ENCODE measurements at regions not wholly inside any gene's neighbourhood (a gene's known extent, or its start where the extent isn't known, plus 50 kb on each side); places are given as distances from the start of the nearest gene placed in this dataset.

DNA sequence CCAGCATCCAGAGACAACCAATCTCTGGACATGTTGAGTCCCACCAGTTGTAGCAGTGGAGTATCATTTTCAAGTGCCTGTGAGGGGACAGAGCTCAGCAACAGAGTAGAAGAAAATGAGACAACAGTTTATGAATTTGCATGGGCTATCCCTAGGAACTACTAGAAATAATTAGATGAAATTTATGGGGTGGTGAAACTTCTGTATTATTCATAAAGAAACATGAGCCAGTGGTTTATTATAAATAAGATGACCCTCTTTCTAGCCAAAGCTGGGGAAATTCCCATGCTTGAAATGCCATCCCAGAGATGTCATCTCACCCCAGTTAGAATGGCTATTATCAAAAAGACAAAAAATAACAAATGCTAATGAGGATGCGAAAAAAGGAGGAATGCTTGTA lies 55.1 kb upstream of the ITGB8 start:
- no peaks in the 10 kb centered on the region for H3K36me3 Mint-ChIP-seq (ENCODE audit: low read depth)
- H3K27me3 Mint-ChIP-seq: no peaks in the 10 kb centered on the region
- H3K9me3 Mint-ChIP-seq: no peaks in the 10 kb centered on the region
- ChIA-PET POLR2A (no interaction called here), CTCF (no interaction called here)
- peaks cover 8% of the 10 kb centered on the region for H3K4me1 Mint-ChIP-seq
- no peak for ATAC-seq (ENCODE audit: low read depth)
- no peak overlapping the region for H3K27ac Mint-ChIP-seq
- intact Hi-C loops (cut with micrococcal nuclease): loop anchor here (2.0 kb wide), 1 partner anchor 15 kb away; no protein-coding TSS in a partner anchor
- TF ChIP-seq, protein P1, sequence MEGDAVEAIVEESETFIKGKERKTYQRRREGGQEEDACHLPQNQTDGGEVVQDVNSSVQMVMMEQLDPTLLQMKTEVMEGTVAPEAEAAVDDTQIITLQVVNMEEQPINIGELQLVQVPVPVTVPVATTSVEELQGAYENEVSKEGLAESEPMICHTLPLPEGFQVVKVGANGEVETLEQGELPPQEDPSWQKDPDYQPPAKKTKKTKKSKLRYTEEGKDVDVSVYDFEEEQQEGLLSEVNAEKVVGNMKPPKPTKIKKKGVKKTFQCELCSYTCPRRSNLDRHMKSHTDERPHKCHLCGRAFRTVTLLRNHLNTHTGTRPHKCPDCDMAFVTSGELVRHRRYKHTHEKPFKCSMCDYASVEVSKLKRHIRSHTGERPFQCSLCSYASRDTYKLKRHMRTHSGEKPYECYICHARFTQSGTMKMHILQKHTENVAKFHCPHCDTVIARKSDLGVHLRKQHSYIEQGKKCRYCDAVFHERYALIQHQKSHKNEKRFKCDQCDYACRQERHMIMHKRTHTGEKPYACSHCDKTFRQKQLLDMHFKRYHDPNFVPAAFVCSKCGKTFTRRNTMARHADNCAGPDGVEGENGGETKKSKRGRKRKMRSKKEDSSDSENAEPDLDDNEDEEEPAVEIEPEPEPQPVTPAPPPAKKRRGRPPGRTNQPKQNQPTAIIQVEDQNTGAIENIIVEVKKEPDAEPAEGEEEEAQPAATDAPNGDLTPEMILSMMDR (IDR thresholded peaks at IDR 0.05): no peak
- H3K4me3 Mint-ChIP-seq: no peak overlapping the region
- DNase-seq: no peak

DNA sequence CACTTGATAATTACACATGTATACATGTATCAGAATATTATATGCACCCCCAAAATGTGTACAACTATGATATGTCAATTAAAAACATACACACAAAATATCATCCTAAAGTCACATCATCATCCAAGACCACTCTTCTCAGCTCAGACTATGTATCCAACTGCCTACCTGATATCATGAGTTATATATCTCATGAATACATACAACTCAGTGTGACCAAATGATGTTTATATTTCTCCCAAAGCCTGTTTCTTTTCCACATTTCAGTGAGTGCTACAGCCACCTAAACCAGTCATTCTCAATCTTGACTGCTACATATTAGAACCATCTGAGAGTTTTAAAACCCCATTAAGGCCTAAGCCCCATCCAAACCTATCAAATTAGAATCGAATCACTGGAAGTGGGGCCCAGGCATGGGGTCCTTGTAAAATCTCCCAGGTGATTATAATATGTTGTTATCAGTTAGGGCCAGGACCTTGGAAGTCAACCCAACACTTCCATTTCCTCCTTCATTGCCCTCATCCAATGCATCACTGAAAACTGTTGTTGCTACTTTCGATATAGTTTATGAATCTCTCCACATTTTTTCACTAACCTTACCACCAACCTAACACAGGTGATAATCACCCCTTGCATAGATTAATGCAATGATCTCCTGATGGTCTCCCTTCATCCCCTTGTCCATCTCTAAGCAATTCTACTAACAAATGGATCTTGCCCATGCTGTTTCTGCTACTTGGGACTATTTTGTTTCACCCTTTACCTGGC lies 53.8 kb upstream of the ITGB8 start:
- TF ChIP-seq, protein P1 (IDR thresholded peaks at IDR 0.05): no peak
- ATAC-seq (ENCODE audit: low read depth): no peak
- Mint-ChIP-seq H3K4me3 (no peak overlapping the region), H3K9me3 (no peaks in the 10 kb centered on the region), H3K4me1 (peaks cover 8% of the 10 kb centered on the region), H3K27me3 (no peaks in the 10 kb centered on the region), H3K36me3 (ENCODE audit: low read depth) (no peaks in the 10 kb centered on the region), H3K27ac (no peak overlapping the region)
- POLR2A ChIA-PET: no interaction called here
- DNase-seq: no peak
- CTCF ChIA-PET: no interaction called here
- intact Hi-C loops (cut with micrococcal nuclease): no loop called here

DNA sequence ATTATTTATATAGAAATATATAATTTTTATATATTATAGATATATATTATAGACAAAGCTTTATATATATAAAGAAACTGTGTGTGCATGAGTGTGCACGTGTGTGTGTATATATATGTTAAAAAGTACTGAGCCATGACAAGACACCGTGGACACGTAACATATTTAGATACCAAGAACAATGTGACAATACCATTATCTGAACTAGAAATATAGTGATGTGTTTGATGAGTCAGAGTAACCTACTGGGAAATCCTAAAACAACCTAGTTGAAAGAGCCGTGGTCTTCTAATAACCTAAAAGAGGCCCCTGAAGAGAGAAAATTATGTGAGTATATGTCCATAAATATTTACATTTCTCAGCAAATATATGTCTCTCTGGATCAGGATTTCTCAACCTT lies 50.7 kb upstream of the ITGB8 start:
- no peak for DNase-seq
- Mint-ChIP-seq H3K27me3 (no peaks in the 10 kb centered on the region), H3K27ac (no peak overlapping the region), H3K4me1 (peaks cover 15% of the 10 kb centered on the region), H3K36me3 (ENCODE audit: low read depth) (no peaks in the 10 kb centered on the region), H3K4me3 (no peak overlapping the region), H3K9me3 (no peaks in the 10 kb centered on the region)
- intact Hi-C loops (cut with micrococcal nuclease): loop anchor here (2.0 to 5.0 kb wide), 2 partner anchors 15 to 38 kb away; no protein-coding TSS in a partner anchor
- TF ChIP-seq, protein P1 (IDR thresholded peaks at IDR 0.05): no peak
- ATAC-seq (ENCODE audit: low read depth): no peak
- ChIA-PET POLR2A (no interaction called here), CTCF (no interaction called here)

DNA sequence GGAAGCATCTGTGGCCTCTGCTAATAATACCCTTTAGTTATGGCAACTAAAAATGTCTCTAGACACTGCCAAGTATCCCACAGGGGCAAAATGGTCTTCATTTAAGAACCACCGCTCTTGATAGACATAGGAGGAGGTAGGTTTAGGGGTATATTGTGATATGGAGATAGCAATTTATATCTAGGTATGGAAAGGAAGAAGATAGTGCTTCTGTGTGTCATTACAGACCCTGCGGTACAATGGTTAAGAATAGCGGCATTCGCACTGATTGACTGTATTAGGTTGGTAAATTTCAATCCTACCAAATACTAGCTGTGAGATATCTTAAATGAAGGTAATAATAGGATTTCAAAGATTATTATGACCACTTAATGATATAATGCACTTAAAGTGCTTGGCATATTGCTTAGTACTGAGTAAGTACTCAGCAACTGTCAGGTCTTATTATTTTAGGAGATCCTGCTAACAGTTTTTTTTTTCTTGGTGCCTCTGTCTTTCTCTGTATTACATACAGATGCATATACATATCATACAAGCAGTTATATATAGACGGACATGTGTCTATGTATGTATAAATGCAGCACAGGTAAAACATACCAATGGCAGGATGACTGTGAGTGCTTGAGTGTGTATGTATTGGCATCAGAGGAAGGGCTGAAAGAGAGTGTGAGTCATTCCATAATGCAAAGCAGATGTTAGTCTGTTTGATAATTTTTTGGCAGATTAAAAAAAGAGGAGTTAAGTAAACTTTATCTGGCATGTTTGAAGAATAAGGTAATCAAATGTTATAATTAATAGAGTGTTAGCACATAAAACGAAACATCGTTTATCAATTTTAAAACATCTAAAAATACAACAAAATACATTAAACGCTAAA lies 50.0 kb upstream of the ITGB8 start:
- POLR2A ChIA-PET: no interaction called here
- no peak overlapping the region for H3K27ac Mint-ChIP-seq
- no peak for DNase-seq
- CTCF ChIA-PET: no interaction called here
- no peaks in the 10 kb centered on the region for H3K27me3 Mint-ChIP-seq
- intact Hi-C loops (cut with micrococcal nuclease): loop anchor here (2.0 to 5.0 kb wide), 2 partner anchors 14 to 38 kb away; no protein-coding TSS in a partner anchor
- H3K36me3 Mint-ChIP-seq (ENCODE audit: low read depth): no peaks in the 10 kb centered on the region
- peaks cover 13% of the 10 kb centered on the region for H3K4me1 Mint-ChIP-seq
- no peak for ATAC-seq (ENCODE audit: low read depth)
- H3K4me3 Mint-ChIP-seq: no peak overlapping the region
- no peaks in the 10 kb centered on the region for H3K9me3 Mint-ChIP-seq
- TF ChIP-seq, protein P1 (IDR thresholded peaks at IDR 0.05): no peak
